H1 (cell line): ENCODE measurements at regions not wholly inside any gene's neighbourhood (a gene's known extent, or its start where the extent isn't known, plus 50 kb on each side); places are given as distances from the start of the nearest gene placed in this dataset.
A peak's percentile ranks its signal among the peaks of the same experiment; 100 is the strongest.

Experiments
- BACH1 ChIP-seq: IDR thresholded peaks from 2 replicates; pipeline ENCODE4 v1.6.1; 2012; ENCODE audit warnings: low read length, improper control_type of control experiment
- CTCF ChIP-seq, 3 experiments: IDR thresholded peaks; 1 replicate in 2 of 3; 2 replicates in 1 of 3; pipeline versions ENCODE4 v1.5.1 to v1.6.1; 2011; ENCODE audit warnings: low read length in 3 of 3, mild to moderate bottlenecking in 3 of 3, inconsistent platforms in 2 of 3, low read depth in 1 of 3, moderate library complexity in 1 of 3; ENCODE audit not compliant: insufficient read depth in 1 of 3; ENCODE audit errors: control extremely low read depth in 1 of 3
- EGR1 ChIP-seq: IDR thresholded peaks from 2 replicates; pipeline ENCODE4 v1.6.1; 2011; ENCODE audit warnings: low read depth, low read length, borderline replicate concordance
- EZH2 ChIP-seq: fragments of 200-600 bp; sonication (generic); IDR thresholded peaks from 2 replicates; pipeline ENCODE4 v1.7.1; 2012; ENCODE audit warnings: low read depth, mild to moderate bottlenecking, moderate library complexity, low read length, inconsistent platforms; ENCODE audit not compliant: severe bottlenecking
- GABPA ChIP-seq: IDR thresholded peaks from 2 replicates; pipeline ENCODE4 v1.6.1; 2011; ENCODE audit warnings: mild to moderate bottlenecking, low read length, moderate library complexity, borderline replicate concordance; ENCODE audit not compliant: insufficient read depth
- POLR2A ChIP-seq, 2 experiments: IDR thresholded peaks; 1 replicate in 1 of 2; 2 replicates in 1 of 2; pipeline ENCODE4 v1.6.1; 2011; ENCODE audit warnings: low read depth in 2 of 2, low read length in 2 of 2, mild to moderate bottlenecking in 2 of 2; ENCODE audit errors: control extremely low read depth in 1 of 2
- POLR2AphosphoS5 ChIP-seq: IDR thresholded peaks from 2 replicates; pipeline ENCODE4 v1.6.1; 2011; ENCODE audit warnings: low read depth, low read length
- RFX5 ChIP-seq: IDR thresholded peaks from 2 replicates; pipeline ENCODE4 v1.6.1; 2011; ENCODE audit warnings: low read depth, low read length, improper control_type of control experiment, borderline replicate concordance
- SP1 ChIP-seq: IDR thresholded peaks from 2 replicates; pipeline ENCODE4 v1.6.1; 2011; ENCODE audit warnings: low read depth, low read length
- USF2 ChIP-seq: IDR thresholded peaks from 2 replicates; pipeline ENCODE4 v1.6.1; 2011; ENCODE audit warnings: low read length, improper control_type of control experiment
- YY1 ChIP-seq: IDR thresholded peaks from 2 replicates; pipeline ENCODE4 v1.6.1; 2011; ENCODE audit warnings: low read depth, mild to moderate bottlenecking, low read length

- TF ChIP-seq CTCF (IDR thresholded peaks at IDR 0.05; ENCODE audit: control extremely low read depth in 1 of 3, insufficient read depth in 1 of 3, low read depth in 1 of 3, low read length in 3 of 3) (peak; percentile 31 to 69 (median 45)), GABPA (no peak), YY1 (peak; percentile 53; the same call in 1 of the 2 replicates), EZH2 (no peak), POLR2A (IDR thresholded peaks at IDR 0.05; ENCODE audit: control extremely low read depth in 1 of 2, low read depth in 2 of 2, low read length in 2 of 2) (no peak), POLR2AphosphoS5 (no peak), BACH1 (no peak), SP1 (no peak), EGR1 (no peak), RFX5 (no peak), USF2 (no peak)
These were observed 219.9 kb downstream of the CCNG2 start for GRCh38 chr4:77376788-77377460.
